ENCODE measurements at regions not wholly inside any gene's neighbourhood (a gene's known extent, or its start where the extent isn't known, plus 50 kb on each side); places are given as distances from the start of the nearest gene placed in this dataset.

DNA sequence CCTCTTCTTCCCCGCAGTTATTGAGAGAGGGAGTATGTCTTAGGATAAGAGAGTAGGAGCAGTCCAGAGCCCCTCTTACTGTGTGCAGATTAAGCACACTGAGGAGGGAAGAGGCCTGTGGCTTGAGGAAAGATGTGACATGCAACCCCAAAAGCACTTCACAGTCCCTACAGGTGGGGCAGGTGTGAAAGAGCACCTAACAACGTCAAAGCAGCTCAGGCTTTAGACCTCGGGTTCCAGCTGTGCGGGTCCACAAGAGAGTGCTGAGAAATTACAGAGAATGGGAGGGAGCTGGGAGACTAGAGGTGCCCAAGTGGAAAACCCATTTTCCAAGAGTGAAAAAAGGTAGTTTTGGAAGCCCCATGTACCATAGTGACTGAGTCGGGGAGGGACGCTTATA, 127.6 kb downstream of the SLC25A47 start:
- Histone ChIP-seq H3K9me3 (ENCODE audit: control insufficient read depth, insufficient read depth, low read length) (no peaks in the 10 kb centered on the region), H3K4me3 (ENCODE audit: low read depth, low read length) (no peak overlapping the region), H3K4me1 (ENCODE audit: control insufficient read depth, insufficient read depth, low read length) (peaks cover 23% of the 10 kb centered on the region), H3K36me3 (ENCODE audit: control insufficient read depth, insufficient read depth, low read length) (no peaks in the 10 kb centered on the region), H3K9ac (ENCODE audit: low read depth, low read length) (no peak overlapping the region), H3K27ac (ENCODE audit: low read depth, low read length) (no peak overlapping the region), H3K27me3 (ENCODE audit: control insufficient read depth, insufficient read depth, low read length) (no peaks in the 10 kb centered on the region)

DNA sequence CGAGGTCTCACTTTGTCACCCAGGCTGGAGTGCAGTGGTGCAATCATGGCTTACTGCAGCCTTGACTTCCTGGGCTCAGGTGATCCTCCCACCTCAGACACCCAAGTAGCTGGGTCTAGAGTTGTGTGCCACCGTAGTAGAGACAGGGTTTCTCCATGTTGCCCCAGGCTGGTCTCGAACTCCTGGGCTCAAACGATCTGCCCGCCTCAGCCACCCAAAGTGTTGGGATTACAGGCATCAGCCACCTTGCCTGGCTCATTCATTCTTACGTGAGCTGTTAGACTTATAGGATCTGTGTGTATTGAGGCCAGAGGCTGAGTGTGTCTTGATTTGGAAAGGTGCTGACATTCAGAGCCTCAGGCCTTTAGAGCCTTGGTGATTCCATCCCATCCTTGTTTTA, 128.1 kb downstream of the SLC25A47 start:
- Histone ChIP-seq H3K27ac (ENCODE audit: low read depth, low read length) (no peak overlapping the region), H3K9me3 (ENCODE audit: control insufficient read depth, insufficient read depth, low read length) (no peaks in the 10 kb centered on the region), H3K4me1 (ENCODE audit: control insufficient read depth, insufficient read depth, low read length) (peaks cover 23% of the 10 kb centered on the region), H3K9ac (ENCODE audit: low read depth, low read length) (no peak overlapping the region), H3K4me3 (ENCODE audit: low read depth, low read length) (no peak overlapping the region), H3K27me3 (ENCODE audit: control insufficient read depth, insufficient read depth, low read length) (no peaks in the 10 kb centered on the region), H3K36me3 (ENCODE audit: control insufficient read depth, insufficient read depth, low read length) (no peaks in the 10 kb centered on the region)

DNA sequence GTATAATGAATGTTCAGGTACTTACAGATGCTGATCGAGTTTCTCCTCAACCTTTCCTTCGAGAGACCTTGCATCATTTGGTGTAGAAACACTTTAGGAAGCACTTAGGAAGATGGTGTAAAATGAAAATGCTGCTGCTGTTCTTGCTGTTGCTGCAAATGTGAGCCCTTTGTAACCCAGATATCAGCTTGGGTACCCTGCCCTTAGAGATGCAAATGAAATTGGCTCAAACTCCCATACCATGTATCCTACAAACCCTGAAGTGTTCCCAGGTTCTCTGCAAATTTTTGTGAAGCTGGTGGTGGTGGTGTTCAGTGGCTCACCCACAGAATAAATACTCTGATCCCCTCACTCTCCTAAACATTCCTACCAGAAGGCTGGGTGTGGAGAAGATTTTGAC, 130.8 kb downstream of the SLC25A47 start:
- H3K4me1 ChIP-seq (ENCODE audit: control insufficient read depth, insufficient read depth, low read length) = peaks cover 23% of the 10 kb centered on the region
- H3K36me3 ChIP-seq (ENCODE audit: control insufficient read depth, insufficient read depth, low read length) = no peaks in the 10 kb centered on the region
- no peaks in the 10 kb centered on the region for H3K9me3 ChIP-seq (ENCODE audit: control insufficient read depth, insufficient read depth, low read length)
- no peak overlapping the region for H3K9ac ChIP-seq (ENCODE audit: low read depth, low read length)
- H3K4me3 ChIP-seq (ENCODE audit: low read depth, low read length) = no peak overlapping the region; the same call in 1 of the 2 replicates
- no peaks in the 10 kb centered on the region for H3K27me3 ChIP-seq (ENCODE audit: control insufficient read depth, insufficient read depth, low read length)
- no peak overlapping the region for H3K27ac ChIP-seq (ENCODE audit: low read depth, low read length)

DNA sequence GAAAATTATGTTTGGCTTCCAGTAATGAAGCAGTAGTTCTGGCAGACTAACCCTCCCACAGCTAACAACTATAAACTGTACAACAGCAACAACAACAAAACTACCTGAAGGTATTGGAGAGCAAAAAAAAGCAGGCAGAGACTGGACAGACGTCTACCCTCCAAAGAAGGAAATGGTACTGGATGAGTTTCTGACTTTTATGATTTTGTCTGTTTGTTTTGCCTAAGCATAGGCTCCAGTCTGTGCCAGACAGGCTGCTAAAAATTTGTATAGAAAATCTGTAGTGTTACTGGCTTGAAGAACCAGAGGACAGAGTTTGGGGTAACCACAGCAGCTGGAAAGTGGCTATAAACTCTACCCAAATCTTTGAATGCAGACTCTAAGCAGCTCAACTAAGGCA, 131.3 kb downstream of the SLC25A47 start:
- peaks cover 23% of the 10 kb centered on the region for H3K4me1 ChIP-seq (ENCODE audit: control insufficient read depth, insufficient read depth, low read length)
- H3K27ac ChIP-seq (ENCODE audit: low read depth, low read length) = no peak overlapping the region
- no peaks in the 10 kb centered on the region for H3K36me3 ChIP-seq (ENCODE audit: control insufficient read depth, insufficient read depth, low read length)
- H3K27me3 ChIP-seq (ENCODE audit: control insufficient read depth, insufficient read depth, low read length) = no peaks in the 10 kb centered on the region
- no peaks in the 10 kb centered on the region for H3K9me3 ChIP-seq (ENCODE audit: control insufficient read depth, insufficient read depth, low read length)
- no peak overlapping the region for H3K4me3 ChIP-seq (ENCODE audit: low read depth, low read length)
- no peak overlapping the region for H3K9ac ChIP-seq (ENCODE audit: low read depth, low read length)

DNA sequence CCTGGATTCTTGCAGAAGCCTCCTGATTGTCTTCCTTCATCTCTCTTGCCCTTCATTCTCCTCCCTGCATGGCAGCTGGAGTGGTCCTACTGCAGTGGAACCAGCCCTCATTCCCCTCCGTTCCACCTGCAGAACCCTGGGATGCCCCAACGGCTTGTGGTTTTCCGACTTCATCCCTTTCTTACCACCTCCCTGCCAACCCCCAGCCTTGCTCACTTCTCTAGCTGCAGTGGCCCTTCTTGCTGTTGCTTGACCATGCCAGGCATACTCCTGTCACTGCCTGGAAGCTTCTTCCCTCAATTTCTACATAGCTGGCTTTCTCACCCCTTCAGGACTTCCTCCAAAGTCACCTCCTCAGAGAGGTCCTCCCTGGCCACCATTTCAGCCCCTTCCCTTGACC, 123.3 kb downstream of the BEGAIN start:
- Histone ChIP-seq H3K4me1 (ENCODE audit: control insufficient read depth, insufficient read depth, low read length) (peaks cover 21% of the 10 kb centered on the region), H3K36me3 (ENCODE audit: control insufficient read depth, insufficient read depth, low read length) (no peaks in the 10 kb centered on the region), H3K27me3 (ENCODE audit: control insufficient read depth, insufficient read depth, low read length) (no peaks in the 10 kb centered on the region), H3K9ac (ENCODE audit: low read depth, low read length) (no peak overlapping the region), H3K27ac (ENCODE audit: low read depth, low read length) (no peak overlapping the region), H3K9me3 (ENCODE audit: control insufficient read depth, insufficient read depth, low read length) (no peaks in the 10 kb centered on the region), H3K4me3 (ENCODE audit: low read depth, low read length) (no peak overlapping the region)

DNA sequence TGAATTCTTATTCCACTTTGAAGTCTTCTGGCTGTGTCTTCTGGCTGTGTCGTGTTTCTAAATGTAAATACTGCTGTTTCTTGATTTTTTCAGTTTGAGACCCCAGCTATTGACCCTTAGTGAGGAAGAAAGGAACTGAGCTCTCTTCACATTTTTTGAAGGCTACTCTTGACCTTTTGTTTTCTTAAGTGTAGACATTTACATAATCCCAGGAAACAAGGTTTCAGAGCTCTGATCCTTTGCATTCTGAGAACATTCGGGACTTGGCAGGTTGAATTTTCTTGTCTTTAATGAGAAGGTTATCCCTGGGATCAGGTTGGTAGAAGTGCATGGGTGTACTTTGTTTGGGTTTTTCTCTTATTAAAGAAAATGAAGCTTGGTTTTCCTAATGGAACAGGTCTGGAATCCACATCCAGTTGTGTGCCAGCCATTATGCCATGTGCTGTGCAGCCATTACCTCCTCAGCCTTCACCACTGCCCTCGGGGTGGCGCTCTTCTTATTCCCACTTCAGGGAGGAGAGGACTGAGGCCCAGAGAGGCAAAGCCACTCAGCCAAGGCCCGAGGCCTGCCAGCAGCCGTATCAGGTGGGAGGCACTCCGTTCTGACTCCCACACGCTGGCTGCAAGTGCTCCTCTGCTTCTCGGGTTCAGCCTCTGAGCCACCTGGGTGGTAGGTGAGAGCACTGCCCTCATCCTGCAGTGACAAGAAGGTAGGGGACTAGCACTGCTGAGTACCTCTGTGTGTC, 120.9 kb downstream of the BEGAIN start:
- Histone ChIP-seq H3K4me1 (ENCODE audit: control insufficient read depth, insufficient read depth, low read length) (peaks cover 21% of the 10 kb centered on the region), H3K4me3 (ENCODE audit: low read depth, low read length) (peak overlapping the region; percentile 15; the same call in 1 of the 2 replicates), H3K27me3 (ENCODE audit: control insufficient read depth, insufficient read depth, low read length) (no peaks in the 10 kb centered on the region), H3K9ac (ENCODE audit: low read depth, low read length) (no peak overlapping the region), H3K9me3 (ENCODE audit: control insufficient read depth, insufficient read depth, low read length) (no peaks in the 10 kb centered on the region), H3K27ac (ENCODE audit: low read depth, low read length) (peak overlapping the region; percentile 67), H3K36me3 (ENCODE audit: control insufficient read depth, insufficient read depth, low read length) (no peaks in the 10 kb centered on the region)

DNA sequence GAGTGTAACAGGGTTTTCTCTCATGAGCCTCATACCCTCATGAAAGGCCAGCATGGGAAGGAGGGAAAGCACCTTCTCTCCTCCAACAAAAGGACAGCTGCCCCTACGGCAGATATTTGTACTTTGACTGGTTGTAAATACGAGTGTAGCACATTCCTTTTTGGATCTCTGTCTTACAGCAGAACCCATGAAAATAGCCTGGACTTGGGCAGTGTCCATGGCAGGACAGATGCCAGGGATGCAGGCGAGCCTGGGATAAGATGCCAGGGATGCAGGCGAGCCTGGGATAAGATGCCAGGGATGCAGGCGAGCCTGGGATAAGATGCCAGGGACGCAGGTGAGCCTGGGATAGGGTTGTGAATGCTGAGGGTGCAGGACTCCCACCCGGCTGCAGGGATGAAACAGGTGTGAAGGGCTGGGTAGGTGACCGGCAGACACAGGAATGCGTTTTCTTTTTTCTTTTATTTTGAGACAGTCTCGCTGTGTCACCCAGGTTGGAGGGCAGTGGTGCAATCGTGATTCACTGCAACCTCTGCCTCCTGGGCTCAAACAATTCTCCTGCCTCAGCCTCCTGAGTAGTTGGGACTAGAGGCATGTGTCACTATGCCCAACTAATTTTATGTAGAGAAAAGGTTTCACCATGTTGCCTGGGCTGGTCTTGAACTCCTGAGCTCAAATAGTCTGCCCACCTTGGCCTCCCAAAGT, 120.0 kb downstream of the BEGAIN start:
- peaks cover 21% of the 10 kb centered on the region for H3K4me1 ChIP-seq (ENCODE audit: control insufficient read depth, insufficient read depth, low read length)

DNA sequence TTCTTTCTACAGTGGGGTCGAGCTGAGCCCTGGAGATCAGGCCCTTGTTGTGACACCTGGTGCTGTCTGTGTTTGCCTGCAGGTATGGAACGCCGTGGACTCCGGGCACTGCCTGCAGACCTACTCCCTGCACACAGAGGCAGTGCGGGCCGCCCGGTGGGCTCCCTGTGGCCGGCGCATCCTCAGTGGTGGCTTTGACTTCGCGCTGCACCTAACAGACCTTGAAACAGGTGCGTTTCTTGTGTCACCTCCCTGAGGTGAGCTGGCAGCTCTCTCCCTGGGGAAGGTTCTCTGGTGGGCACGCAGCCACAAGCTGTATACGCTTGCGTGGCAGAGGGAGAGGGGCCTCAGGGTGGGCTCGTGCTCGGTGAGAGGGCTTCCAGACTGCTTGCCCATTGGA, 119.3 kb downstream of the BEGAIN start:
- H3K27me3 ChIP-seq (ENCODE audit: control insufficient read depth, insufficient read depth, low read length) = no peaks in the 10 kb centered on the region
- no peaks in the 10 kb centered on the region for H3K9me3 ChIP-seq (ENCODE audit: control insufficient read depth, insufficient read depth, low read length)
- H3K36me3 ChIP-seq (ENCODE audit: control insufficient read depth, insufficient read depth, low read length) = no peaks in the 10 kb centered on the region
- no peak overlapping the region for H3K27ac ChIP-seq (ENCODE audit: low read depth, low read length)
- H3K9ac ChIP-seq (ENCODE audit: low read depth, low read length) = no peak overlapping the region
- H3K4me1 ChIP-seq (ENCODE audit: control insufficient read depth, insufficient read depth, low read length) = peaks cover 21% of the 10 kb centered on the region
- H3K4me3 ChIP-seq (ENCODE audit: low read depth, low read length) = no peak overlapping the region

More for the DNA sequence above, 120.0 kb downstream of the BEGAIN start:
- H3K9me3 ChIP-seq (ENCODE audit: control insufficient read depth, insufficient read depth, low read length) = no peaks in the 10 kb centered on the region
- H3K27me3 ChIP-seq (ENCODE audit: control insufficient read depth, insufficient read depth, low read length) = no peaks in the 10 kb centered on the region
- no peak overlapping the region for H3K9ac ChIP-seq (ENCODE audit: low read depth, low read length)
- no peak overlapping the region for H3K4me3 ChIP-seq (ENCODE audit: low read depth, low read length)
- no peaks in the 10 kb centered on the region for H3K36me3 ChIP-seq (ENCODE audit: control insufficient read depth, insufficient read depth, low read length)
- H3K27ac ChIP-seq (ENCODE audit: low read depth, low read length) = no peak overlapping the region

DNA sequence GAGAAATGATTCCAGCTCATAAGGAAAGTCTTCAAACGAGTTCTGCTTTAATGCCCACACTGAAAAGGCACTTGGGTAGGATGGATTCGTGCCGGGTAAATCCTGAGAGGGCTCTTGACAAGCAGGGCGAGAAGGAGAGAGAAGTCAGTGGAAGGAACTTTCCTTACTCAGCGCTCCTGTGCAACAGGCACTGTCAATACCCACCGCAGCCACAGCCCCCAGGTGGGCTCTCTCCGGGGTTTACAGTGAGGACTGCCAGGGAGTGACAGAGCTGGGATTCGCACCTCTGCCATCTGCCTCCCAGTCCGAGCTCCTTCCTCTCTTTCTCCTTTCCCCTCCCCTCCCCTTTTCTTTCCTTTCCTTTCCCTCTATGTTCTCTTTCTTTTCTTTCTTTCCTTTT, 118.7 kb downstream of the BEGAIN start:
- H3K27ac ChIP-seq (ENCODE audit: low read depth, low read length) = no peak overlapping the region
- no peaks in the 10 kb centered on the region for H3K9me3 ChIP-seq (ENCODE audit: control insufficient read depth, insufficient read depth, low read length)
- H3K4me1 ChIP-seq (ENCODE audit: control insufficient read depth, insufficient read depth, low read length) = peaks cover 21% of the 10 kb centered on the region
- H3K27me3 ChIP-seq (ENCODE audit: control insufficient read depth, insufficient read depth, low read length) = no peaks in the 10 kb centered on the region
- H3K9ac ChIP-seq (ENCODE audit: low read depth, low read length) = no peak overlapping the region
- H3K36me3 ChIP-seq (ENCODE audit: control insufficient read depth, insufficient read depth, low read length) = no peaks in the 10 kb centered on the region
- no peak overlapping the region for H3K4me3 ChIP-seq (ENCODE audit: low read depth, low read length)

DNA sequence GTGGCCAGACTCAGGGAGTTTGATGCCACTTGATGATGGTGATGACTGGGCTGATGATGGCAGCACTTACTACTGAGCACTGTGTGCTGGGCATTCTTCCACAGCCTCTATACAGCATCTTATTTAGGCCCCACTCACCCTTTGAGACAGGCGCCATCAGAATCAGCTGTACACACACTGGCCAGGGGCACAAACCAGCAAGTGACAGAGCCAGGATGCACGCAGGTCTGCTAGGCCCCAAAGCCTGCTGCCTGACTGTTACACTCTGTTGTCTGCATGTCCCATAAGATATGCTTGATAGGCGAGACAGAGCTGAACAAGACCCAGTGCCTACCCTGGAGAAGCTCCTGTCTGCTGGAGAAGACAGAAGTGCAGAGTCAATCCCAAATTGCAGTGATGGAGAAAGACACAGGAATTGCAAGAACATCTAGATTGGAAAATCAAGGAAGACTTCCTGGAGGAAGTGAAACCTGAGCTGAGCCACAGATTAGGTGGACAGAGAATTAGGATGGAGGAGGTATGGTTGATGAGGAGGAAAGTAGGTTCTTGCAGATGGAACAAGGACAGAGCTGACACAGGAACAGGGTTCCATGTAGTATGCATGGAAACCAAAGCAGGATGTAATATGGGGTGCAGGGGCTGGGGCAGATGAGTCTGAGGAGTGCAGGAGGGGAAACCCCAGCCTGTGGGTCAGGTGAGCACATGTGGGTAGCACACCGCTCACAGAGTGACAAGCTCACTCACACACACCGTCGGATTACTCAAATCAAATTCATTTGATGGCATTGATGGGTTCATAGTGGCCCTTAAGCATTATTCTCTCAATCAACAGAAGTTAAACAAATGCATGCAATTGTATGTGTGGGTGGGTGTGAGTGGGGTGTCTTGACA, 117.3 kb downstream of the BEGAIN start:
- no peak overlapping the region for H3K4me3 ChIP-seq (ENCODE audit: low read depth, low read length)
- no peaks in the 10 kb centered on the region for H3K36me3 ChIP-seq (ENCODE audit: control insufficient read depth, insufficient read depth, low read length)
- peaks cover 21% of the 10 kb centered on the region for H3K4me1 ChIP-seq (ENCODE audit: control insufficient read depth, insufficient read depth, low read length)
- H3K9ac ChIP-seq (ENCODE audit: low read depth, low read length) = no peak overlapping the region
- H3K27ac ChIP-seq (ENCODE audit: low read depth, low read length) = no peak overlapping the region
- no peaks in the 10 kb centered on the region for H3K9me3 ChIP-seq (ENCODE audit: control insufficient read depth, insufficient read depth, low read length)
- H3K27me3 ChIP-seq (ENCODE audit: control insufficient read depth, insufficient read depth, low read length) = no peaks in the 10 kb centered on the region

DNA sequence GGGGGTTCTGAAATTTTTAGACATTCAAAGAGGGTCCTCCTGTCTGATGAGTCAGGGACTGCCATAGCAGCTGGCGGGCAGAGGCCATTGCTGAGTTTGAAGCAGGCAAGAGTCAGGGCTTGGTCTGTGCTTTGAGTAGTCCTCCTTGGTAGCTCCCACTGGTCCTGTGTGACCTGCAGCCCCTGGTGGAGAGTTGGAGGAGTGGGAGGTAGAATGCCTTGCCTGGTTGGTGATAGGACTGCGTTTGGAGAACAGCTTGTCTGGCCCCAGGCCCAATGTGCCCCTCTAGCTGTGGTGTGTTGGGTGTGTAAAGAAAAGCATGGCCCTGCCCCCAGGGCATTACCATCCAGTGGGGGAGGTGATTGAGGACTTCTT, 116.7 kb downstream of the BEGAIN start:
- Histone ChIP-seq H3K9me3 (ENCODE audit: control insufficient read depth, insufficient read depth, low read length) (no peaks in the 10 kb centered on the region), H3K4me3 (ENCODE audit: low read depth, low read length) (no peak overlapping the region), H3K36me3 (ENCODE audit: control insufficient read depth, insufficient read depth, low read length) (no peaks in the 10 kb centered on the region), H3K9ac (ENCODE audit: low read depth, low read length) (no peak overlapping the region), H3K27me3 (ENCODE audit: control insufficient read depth, insufficient read depth, low read length) (no peaks in the 10 kb centered on the region), H3K4me1 (ENCODE audit: control insufficient read depth, insufficient read depth, low read length) (peaks cover 14% of the 10 kb centered on the region), H3K27ac (ENCODE audit: low read depth, low read length) (no peak overlapping the region)
